Neural crest cell (in vitro differentiated cells): ENCODE measurements at regions not wholly inside any gene's neighbourhood (a gene's known extent, or its start where the extent isn't known, plus 50 kb on each side); places are given as distances from the start of the nearest gene placed in this dataset.
"Not testable (repeated sequence)": the region's sequence is repeated elsewhere in the genome, so short reads cannot be mapped to it uniquely, and the experiment has no call there.

Experiments
- DNase-seq: peaks from one replicate; pipeline ENCODE4 v3.0.0; 2021; ENCODE audit warnings: low read depth, mixed read lengths, low spot score
- H3K27ac Mint-ChIP-seq: one replicate; pipeline ENCODE4 v1.8.0; 2021; ENCODE audit warnings: mild to moderate bottlenecking, mixed read lengths; ENCODE audit not compliant: unreplicated experiment
- H3K27me3 Mint-ChIP-seq: 2 replicates; pipeline ENCODE4 v1.8.0; 2021; ENCODE audit warnings: low read depth, mild to moderate bottlenecking, mixed read lengths
- H3K36me3 Mint-ChIP-seq: 2 replicates; pipeline ENCODE4 v1.8.0; 2021; ENCODE audit warnings: low read depth, mild to moderate bottlenecking, mixed read lengths
- H3K4me1 Mint-ChIP-seq: 2 replicates; pipeline ENCODE4 v1.8.0; 2021; ENCODE audit warnings: mixed read lengths
- H3K4me3 Mint-ChIP-seq: one replicate; pipeline ENCODE4 v1.8.0; 2021; ENCODE audit warnings: mild to moderate bottlenecking, mixed read lengths
- H3K9me3 Mint-ChIP-seq: 2 replicates; pipeline ENCODE4 v1.8.0; 2021; ENCODE audit warnings: mixed read lengths
- CTCF ChIP-seq: fragments of 200-600 bp; sonication (generic); conservative IDR thresholded peaks from 2 replicates; pipeline ENCODE4 v1.5.0; 2021; ENCODE audit warnings: antibody characterized with exemption, mild to moderate bottlenecking

DNA sequence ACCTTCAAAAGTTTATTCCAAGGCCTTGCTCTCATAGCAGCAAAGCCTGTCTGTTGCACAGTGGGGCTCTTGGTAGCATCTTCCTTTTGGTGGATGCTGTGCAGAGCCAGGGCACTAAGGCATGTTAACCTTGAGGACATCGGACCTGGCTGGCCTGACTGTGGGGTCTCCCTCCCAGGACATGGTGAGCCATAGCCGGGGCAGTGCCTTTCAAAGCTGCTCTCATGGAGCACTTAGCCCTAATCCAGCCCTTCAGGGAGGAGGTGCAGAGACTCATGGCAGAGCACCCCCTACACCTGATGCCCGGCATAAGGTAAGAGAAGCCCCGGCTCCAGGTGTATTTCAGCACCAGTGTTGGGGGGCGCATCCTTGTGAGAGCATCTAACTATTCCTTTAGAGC lies 941.4 kb upstream of the ZNF722 start:
- Mint-ChIP-seq H3K27me3 (no peaks in the 10 kb centered on the region), H3K27ac (no peak overlapping the region), H3K4me3 (no peak overlapping the region), H3K4me1 (no peaks in the 10 kb centered on the region), H3K9me3 (peaks cover 12% of the 10 kb centered on the region), H3K36me3 (peaks cover 8% of the 10 kb centered on the region)
- TF ChIP-seq CTCF: no peak
- no peak for DNase-seq

DNA sequence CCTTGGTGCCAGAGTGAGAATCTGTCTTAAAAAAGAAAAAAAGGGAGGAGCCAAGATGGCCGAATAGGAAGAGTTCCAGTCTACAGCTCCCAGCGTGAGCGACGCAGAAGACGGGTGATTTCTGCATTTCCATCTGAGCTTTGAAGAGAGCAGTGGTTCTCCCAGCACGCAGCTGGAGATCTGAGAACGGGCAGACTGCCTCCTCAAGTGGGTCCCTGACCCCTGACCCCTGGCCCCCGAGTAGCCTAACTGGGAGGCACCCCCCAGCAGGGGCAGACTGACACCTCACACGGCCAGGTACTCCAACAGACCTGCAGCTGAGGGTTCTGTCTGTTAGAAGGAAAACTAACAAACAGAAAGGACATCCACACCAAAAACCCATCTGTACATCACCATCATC lies 937.9 kb upstream of the ZNF722 start:
- not testable (repeated sequence) for H3K9me3 Mint-ChIP-seq, H3K4me1 Mint-ChIP-seq, H3K36me3 Mint-ChIP-seq, DNase-seq, H3K27ac Mint-ChIP-seq, H3K4me3 Mint-ChIP-seq, H3K27me3 Mint-ChIP-seq

DNA sequence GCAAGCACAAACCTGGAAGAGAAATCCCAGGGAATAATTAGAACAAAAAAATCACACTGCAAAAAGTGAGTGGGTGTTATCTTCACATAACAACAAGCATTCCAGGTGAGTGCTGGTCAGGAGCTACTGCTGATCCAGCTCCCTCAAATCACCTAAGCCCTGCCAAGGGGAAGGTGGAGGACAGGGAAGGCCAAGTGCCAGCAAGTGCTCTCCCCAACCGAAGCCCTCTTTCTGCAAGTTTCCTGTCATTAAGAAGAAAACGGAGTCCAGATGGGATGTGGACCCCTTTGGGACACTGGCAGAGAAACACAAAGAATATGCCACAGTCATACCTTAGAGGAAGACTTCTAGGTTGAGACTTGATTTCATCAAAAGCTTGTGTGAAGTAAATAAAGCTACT lies 933.0 kb upstream of the ZNF722 start:
- Mint-ChIP-seq H3K27ac (no peak overlapping the region), H3K9me3 (peaks cover 12% of the 10 kb centered on the region), H3K4me1 (no peaks in the 10 kb centered on the region), H3K27me3 (no peaks in the 10 kb centered on the region), H3K36me3 (peaks cover 16% of the 10 kb centered on the region), H3K4me3 (no peak overlapping the region)
- no peak for TF ChIP-seq CTCF
- no peak for DNase-seq

- peaks cover 12% of the 10 kb centered on the region for H3K9me3 Mint-ChIP-seq
- H3K4me3 Mint-ChIP-seq, DNase-seq, H3K27ac Mint-ChIP-seq, H3K4me1 Mint-ChIP-seq, H3K27me3 Mint-ChIP-seq: not testable (repeated sequence)
- H3K36me3 Mint-ChIP-seq: peaks cover 16% of the 10 kb centered on the region
Observed at GRCh38 chr7:63066235-63066634, 932.4 kb upstream of the ZNF722 start.

DNA sequence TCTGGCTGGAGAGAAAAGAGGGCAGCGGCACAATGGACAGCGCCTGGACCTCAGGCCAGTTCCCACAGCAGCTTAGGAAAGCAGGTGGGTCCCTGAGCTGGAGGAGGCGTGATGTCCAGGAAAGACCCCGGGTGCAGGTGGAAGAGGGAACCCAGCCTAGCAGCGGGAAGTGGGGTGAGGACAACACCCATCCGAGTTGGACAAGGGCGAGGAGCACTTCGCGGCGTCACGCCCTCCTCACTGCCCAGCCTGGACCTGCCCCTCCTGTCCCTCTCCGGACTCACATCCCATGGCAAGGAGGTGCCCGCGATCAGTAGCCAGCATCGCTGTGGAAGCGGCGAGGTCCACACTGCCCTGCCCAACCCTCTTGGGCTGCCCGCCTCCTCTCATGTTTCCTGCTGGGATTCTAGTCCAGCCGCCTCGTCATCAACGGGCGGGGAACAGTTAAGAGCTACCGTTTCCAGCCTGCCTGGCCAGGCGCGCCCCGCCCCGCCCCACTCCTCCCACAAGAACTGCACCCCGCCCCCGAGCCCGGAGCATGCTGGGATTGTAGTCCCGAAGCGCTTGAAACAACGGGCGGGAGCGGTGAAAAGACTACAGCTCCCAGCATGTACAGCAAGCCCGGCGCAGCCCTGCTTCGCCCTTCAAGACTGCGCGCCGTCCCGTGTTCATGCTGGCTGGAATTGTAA lies 930.6 kb upstream of the ZNF722 start:
- H3K36me3 Mint-ChIP-seq: peaks cover 20% of the 10 kb centered on the region
- H3K4me3 Mint-ChIP-seq: no peak overlapping the region
- peaks cover 14% of the 10 kb centered on the region for H3K9me3 Mint-ChIP-seq
- TF ChIP-seq CTCF: no peak
- no peaks in the 10 kb centered on the region for H3K27me3 Mint-ChIP-seq
- no peak overlapping the region for H3K27ac Mint-ChIP-seq
- DNase-seq: no peak
- H3K4me1 Mint-ChIP-seq: no peaks in the 10 kb centered on the region

DNA sequence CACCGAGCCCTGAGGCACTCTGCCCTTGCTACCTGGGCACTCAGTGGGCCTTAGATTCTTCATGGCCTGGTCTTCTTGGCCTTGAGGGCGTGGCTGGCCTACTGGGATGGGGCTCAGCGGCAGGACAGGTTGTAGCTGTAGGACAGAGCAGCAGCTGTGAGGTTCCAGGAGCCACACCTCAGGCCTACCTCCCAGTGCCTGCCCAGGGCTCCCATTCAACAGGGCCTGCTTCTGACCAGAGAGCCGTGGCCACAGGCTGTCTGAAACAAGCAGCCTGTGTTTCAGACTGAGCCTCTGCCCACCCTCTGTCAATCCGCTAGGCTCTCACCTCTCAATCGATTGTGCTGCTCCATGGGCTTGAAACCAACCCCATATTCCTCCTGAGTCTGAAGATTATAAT lies 928.0 kb upstream of the ZNF722 start:
- peaks cover 23% of the 10 kb centered on the region for H3K9me3 Mint-ChIP-seq
- no peak overlapping the region for H3K4me3 Mint-ChIP-seq
- no peak overlapping the region for H3K27ac Mint-ChIP-seq
- no peak for DNase-seq
- TF ChIP-seq CTCF: no peak
- H3K27me3 Mint-ChIP-seq: no peaks in the 10 kb centered on the region
- no peaks in the 10 kb centered on the region for H3K4me1 Mint-ChIP-seq
- peaks cover 31% of the 10 kb centered on the region for H3K36me3 Mint-ChIP-seq
